Immature natural killer cell (primary cell): ENCODE measurements at regions not wholly inside any gene's neighbourhood (a gene's known extent, or its start where the extent isn't known, plus 50 kb on each side); places are given as distances from the start of the nearest gene placed in this dataset.
"Not testable (repeated sequence)": the region's sequence is repeated elsewhere in the genome, so short reads cannot be mapped to it uniquely, and the experiment has no call there.

Experiments
- DNase-seq, 3 donors: peaks; one replicate each; pipeline ENCODE4 v3.0.0; 2022; ENCODE audit warnings: mixed read lengths in 1 of 3
- H3K27ac Mint-ChIP-seq, 6 donors: one replicate each; pipeline ENCODE4 v1.8.0; 2020; ENCODE audit warnings: mixed read lengths in 6 of 6, mild to moderate bottlenecking in 5 of 6, inconsistent platforms in 4 of 6, moderate library complexity in 3 of 6
- H3K27me3 Mint-ChIP-seq, 3 donors: one replicate each; pipeline ENCODE4 v1.8.0; 2020 to 2021; ENCODE audit warnings: low read depth in 3 of 3, mild to moderate bottlenecking in 3 of 3, mixed read lengths in 3 of 3, moderate library complexity in 3 of 3, inconsistent platforms in 1 of 3
- H3K36me3 Mint-ChIP-seq, 3 donors: one replicate each; pipeline ENCODE4 v1.8.0; 2020; ENCODE audit warnings: mixed read lengths in 3 of 3, inconsistent platforms in 2 of 3, mild to moderate bottlenecking in 2 of 3
- H3K4me1 Mint-ChIP-seq, 2 donors: one replicate each; pipeline ENCODE4 v1.8.0; 2020; ENCODE audit warnings: inconsistent platforms in 2 of 2, mild to moderate bottlenecking in 2 of 2, mixed read lengths in 2 of 2, moderate library complexity in 1 of 2
- H3K4me3 Mint-ChIP-seq, 5 donors: one replicate each; pipeline ENCODE4 v1.8.0; 2020; ENCODE audit warnings: mild to moderate bottlenecking in 5 of 5, mixed read lengths in 5 of 5, inconsistent platforms in 3 of 5, moderate library complexity in 3 of 5
- H3K9me3 Mint-ChIP-seq, 6 donors: one replicate each; pipeline ENCODE4 v1.8.0; 2020; ENCODE audit warnings: mild to moderate bottlenecking in 6 of 6, mixed read lengths in 6 of 6, inconsistent platforms in 4 of 6, moderate library complexity in 3 of 6

DNA sequence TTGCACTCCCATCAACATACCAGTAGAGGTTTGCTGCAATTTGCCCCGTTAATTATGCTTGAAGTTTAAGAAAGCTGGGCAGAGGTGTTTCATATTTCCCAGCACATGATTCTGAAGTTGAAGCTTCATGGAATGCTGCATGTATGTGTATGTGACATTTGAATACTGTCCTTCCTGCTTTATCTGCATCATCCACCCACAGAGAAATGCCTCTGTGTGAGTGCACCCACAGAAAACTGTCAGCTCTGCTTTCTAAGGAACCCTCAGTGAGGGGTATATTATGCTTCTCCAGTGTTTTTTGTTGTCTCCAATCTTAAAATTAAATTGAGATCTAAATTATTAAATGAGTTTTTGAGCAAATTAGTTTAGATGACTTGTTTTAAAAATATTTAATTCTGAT is 358.1 kb upstream of the PIK3R1 start:
- H3K4me1 Mint-ChIP-seq: no peaks in the 10 kb centered on the region
- H3K9me3 Mint-ChIP-seq: peaks cover 0 to 5% (median 0%) of the 10 kb centered on the region in 6 donors
- peaks cover 0 to 4% (median 2%) of the 10 kb centered on the region in 3 donors for H3K27me3 Mint-ChIP-seq
- no peak overlapping the region for H3K27ac Mint-ChIP-seq
- H3K4me3 Mint-ChIP-seq: no peak overlapping the region
- H3K36me3 Mint-ChIP-seq: no peaks in the 10 kb centered on the region
- no peak for DNase-seq

DNA sequence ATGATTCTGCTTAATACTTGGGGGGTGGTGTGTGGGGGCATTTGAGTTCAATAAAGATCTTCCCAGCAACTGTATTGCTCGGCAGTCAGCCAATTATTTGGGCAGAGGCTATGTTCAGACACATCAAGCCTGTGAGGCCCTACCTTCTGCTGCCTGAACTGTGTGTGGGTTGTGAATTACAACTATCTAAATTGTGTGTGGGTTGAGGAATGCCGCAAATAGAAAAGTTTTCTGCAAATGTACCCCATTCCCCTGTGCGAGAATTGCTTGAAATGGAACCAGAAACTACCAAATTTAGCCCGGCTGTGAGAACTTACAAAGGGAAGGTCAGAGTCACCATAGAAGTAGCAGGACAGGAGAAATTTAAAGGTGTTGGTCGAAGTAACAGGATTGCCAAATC is 360.0 kb upstream of the PIK3R1 start:
- Mint-ChIP-seq H3K36me3 (no peaks in the 10 kb centered on the region), H3K27ac (no peak overlapping the region), H3K4me1 (no peaks in the 10 kb centered on the region), H3K9me3 (peaks cover 0 to 5% (median 0%) of the 10 kb centered on the region in 6 donors), H3K4me3 (no peak overlapping the region), H3K27me3 (peaks cover 0 to 4% (median 0%) of the 10 kb centered on the region in 3 donors)
- DNase-seq: no peak

DNA sequence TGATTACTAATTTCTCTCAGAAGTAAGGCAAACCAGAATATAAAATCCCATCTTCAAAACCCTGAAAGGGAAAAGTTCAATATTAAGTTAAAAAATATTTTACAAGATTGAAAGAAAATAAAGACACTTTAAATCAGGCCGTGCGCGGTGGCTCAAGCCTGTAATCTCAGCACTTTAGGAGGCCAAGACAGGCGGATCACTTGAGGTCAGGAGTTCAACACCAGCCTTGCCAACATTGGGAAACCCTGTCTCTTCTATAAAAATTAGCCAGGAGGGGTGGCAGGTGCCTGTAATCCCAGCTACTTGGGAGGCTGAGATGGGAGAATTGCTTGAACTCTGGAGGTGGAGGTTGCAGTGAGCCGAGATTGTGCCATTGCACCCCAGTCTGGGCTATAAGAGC is 364.6 kb upstream of the PIK3R1 start:
- H3K27ac Mint-ChIP-seq, H3K4me3 Mint-ChIP-seq, H3K27me3 Mint-ChIP-seq, H3K9me3 Mint-ChIP-seq, DNase-seq, H3K4me1 Mint-ChIP-seq, H3K36me3 Mint-ChIP-seq: not testable (repeated sequence)

DNA sequence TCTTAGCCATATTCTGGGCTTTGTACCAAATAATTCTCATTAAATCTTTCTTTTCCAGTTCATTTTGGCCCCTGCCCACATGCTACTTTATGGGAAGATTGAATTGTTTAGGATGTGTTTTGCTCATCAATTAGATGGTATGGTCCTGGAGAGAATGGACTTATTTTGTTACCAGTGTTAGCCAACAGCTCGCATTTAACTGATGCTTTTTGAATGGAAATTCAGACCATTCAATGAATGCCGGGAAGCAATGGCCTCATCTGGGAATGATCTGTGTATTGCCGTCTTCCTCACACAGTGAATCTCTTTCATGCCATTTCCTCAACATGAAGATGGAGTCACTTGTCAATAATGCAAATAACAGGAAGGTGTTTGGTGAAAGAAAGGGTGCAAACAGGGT is 370.6 kb upstream of the PIK3R1 start:
- H3K4me1 Mint-ChIP-seq: no peaks in the 10 kb centered on the region
- DNase-seq: no peak
- H3K27ac Mint-ChIP-seq: no peak overlapping the region
- peaks cover 0 to 5% (median 0%) of the 10 kb centered on the region in 6 donors for H3K9me3 Mint-ChIP-seq
- no peak overlapping the region for H3K4me3 Mint-ChIP-seq
- H3K27me3 Mint-ChIP-seq: peaks cover 0 to 8% (median 5%) of the 10 kb centered on the region in 3 donors
- H3K36me3 Mint-ChIP-seq: no peaks in the 10 kb centered on the region

DNA sequence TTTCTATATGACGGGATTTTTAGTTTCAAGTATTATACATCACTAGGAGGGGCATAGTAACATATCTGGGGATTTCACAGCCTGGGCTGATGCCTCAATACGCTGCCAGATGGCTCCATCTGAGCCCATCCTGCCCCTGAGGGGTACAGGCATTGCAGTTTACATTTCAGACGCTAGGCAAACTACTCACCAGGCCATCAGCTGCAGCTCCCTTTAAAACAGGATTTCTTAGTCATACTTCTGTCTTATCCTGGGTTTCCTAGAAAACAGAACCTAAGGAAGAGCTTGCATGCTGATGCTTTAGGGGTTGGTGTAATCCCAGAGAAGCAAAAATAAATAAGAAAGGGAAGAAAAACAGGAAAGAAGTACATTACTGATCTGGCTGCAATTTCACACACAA is 372.8 kb upstream of the PIK3R1 start:
- peaks cover 0 to 8% (median 5%) of the 10 kb centered on the region in 3 donors for H3K27me3 Mint-ChIP-seq
- DNase-seq: no peak
- H3K4me1 Mint-ChIP-seq: no peaks in the 10 kb centered on the region
- H3K9me3 Mint-ChIP-seq: peaks cover 0 to 5% (median 0%) of the 10 kb centered on the region in 6 donors
- H3K36me3 Mint-ChIP-seq: no peaks in the 10 kb centered on the region
- H3K4me3 Mint-ChIP-seq: no peak overlapping the region
- H3K27ac Mint-ChIP-seq: no peak overlapping the region

DNA sequence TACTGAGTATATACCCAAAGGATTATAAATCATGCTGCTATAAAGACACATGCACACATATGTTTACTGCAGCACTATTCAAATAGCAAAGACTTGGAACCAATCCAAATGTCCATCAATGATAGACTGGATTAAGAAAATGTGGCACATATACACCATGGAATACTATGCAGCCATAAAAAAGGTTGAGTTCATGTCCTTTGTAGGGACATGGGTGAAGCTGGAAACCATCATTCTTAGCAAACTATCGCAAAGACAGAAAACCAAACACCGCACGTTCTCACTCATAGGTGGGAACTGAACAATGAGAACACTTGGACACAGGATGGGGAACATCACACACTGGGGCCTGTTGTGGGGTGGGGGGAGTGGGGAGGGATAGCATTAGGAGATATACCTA is 378.3 kb upstream of the PIK3R1 start:
- not testable (repeated sequence) for H3K9me3 Mint-ChIP-seq, H3K4me1 Mint-ChIP-seq, H3K4me3 Mint-ChIP-seq, H3K27ac Mint-ChIP-seq, DNase-seq, H3K36me3 Mint-ChIP-seq, H3K27me3 Mint-ChIP-seq

DNA sequence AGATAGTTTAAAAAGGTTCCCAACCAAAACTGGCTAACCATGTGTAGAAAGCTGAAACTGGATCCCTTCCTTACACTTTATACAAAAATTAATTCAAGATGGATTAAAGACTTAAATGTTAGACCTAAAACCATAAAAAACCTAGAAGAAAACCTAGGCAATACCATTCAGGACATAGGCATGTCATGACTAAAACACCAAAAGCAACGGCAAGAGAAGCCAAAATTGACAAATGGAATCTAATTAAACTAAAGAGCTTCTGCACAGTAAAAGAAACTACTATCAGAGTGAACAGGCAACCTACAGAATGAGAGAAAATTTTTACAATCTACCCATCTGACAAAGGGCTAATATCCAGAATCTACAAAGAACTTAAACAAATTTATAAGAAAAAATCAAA is 379.1 kb upstream of the PIK3R1 start:
- not testable (repeated sequence) for H3K4me1 Mint-ChIP-seq, H3K27me3 Mint-ChIP-seq, H3K4me3 Mint-ChIP-seq, H3K27ac Mint-ChIP-seq, H3K9me3 Mint-ChIP-seq, DNase-seq, H3K36me3 Mint-ChIP-seq

DNA sequence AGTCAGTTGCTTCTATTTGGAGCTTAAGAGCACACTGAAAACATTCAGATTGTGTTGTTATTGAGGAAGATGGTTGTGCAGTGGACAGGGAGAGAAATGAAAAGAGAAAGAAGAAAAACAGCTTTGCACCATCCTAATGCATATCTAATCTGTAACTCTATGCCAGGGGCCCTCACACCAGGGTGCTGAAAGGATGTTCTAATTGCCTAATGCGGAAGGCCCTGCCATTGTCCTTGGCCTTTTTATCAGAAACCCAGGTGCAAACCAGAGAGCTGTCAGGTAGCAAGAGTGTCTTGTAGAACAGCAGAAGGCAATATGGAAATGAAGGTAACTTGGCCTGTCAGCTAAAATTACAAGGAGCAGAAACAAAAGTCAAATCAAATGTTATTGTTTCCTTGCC is 384.5 kb upstream of the PIK3R1 start:
- H3K9me3 Mint-ChIP-seq: no peaks in the 10 kb centered on the region
- peaks cover 3% of the 10 kb centered on the region in 3 donors for H3K27me3 Mint-ChIP-seq
- H3K4me3 Mint-ChIP-seq: no peak overlapping the region
- no peak for DNase-seq
- no peaks in the 10 kb centered on the region for H3K36me3 Mint-ChIP-seq
- no peak overlapping the region for H3K27ac Mint-ChIP-seq
- no peaks in the 10 kb centered on the region for H3K4me1 Mint-ChIP-seq

DNA sequence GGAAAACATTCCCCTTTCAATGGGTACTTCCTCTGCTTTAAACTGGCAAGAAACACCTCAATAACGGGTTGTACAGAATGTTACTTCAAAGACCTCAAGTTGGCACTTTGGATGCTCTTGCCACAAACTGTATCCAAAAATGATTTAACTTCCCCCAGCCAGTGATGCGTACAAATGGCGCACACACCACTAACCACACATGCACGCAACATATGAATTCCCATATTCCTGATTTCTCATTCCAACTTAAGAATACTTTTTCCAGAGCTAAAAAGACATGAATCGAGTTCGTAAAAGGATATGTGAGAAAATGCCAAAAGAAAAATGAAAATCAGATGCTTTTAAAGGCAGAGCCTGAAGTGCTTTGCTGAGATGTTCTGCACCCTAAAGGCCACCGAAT is 388.0 kb upstream of the PIK3R1 start:
- Mint-ChIP-seq H3K36me3 (no peaks in the 10 kb centered on the region), H3K9me3 (no peaks in the 10 kb centered on the region), H3K27me3 (peaks cover 2 to 7% (median 7%) of the 10 kb centered on the region in 3 donors), H3K27ac (no peak overlapping the region), H3K4me1 (no peaks in the 10 kb centered on the region), H3K4me3 (no peak overlapping the region)
- DNase-seq: no peak

DNA sequence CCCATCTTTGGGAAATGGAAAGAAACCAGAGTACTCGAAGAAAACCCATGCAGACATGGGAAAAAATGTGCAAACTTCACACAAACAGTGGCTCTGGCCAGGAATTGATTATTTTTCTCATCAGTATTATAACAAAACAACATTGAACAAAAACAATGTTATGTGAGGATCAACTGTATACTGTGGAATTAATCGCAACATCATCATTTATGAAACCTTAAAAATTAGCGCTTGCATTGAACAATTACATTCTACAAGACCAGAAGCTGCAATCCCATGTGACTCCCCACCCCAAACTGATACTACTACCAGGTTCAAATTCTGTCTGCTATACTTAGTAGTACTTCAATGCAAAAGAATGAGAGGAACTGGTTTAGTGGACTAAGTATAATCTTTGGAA is 390.7 kb upstream of the PIK3R1 start:
- H3K4me3 Mint-ChIP-seq: no peak overlapping the region
- no peaks in the 10 kb centered on the region for H3K4me1 Mint-ChIP-seq
- no peak for DNase-seq
- H3K27me3 Mint-ChIP-seq: peaks cover 0 to 10% (median 7%) of the 10 kb centered on the region in 3 donors
- H3K36me3 Mint-ChIP-seq: no peaks in the 10 kb centered on the region
- H3K27ac Mint-ChIP-seq: no peak overlapping the region
- H3K9me3 Mint-ChIP-seq: no peaks in the 10 kb centered on the region

DNA sequence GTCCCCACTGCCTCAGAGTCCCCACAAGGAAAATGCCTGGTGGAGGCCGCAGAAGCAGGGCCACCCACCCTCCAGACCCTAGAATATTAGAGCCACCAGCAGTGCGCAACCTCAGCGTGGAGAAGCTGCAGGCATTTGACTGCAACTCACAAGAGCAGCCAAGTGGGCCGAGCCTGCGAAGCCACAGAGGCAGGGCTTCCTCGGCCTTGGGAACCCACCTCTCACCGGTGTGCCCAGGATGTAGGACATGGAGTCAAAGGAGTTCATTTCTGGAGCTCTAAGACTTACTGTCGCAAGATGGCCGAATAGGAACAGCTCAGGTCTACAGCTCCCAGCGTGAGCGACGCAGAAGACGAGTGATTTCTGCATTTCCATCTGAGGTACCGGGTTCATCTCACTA is 397.9 kb upstream of the PIK3R1 start:
- H3K27me3 Mint-ChIP-seq: peaks cover 0 to 14% (median 0%) of the 10 kb centered on the region in 3 donors
- DNase-seq: no peak
- no peaks in the 10 kb centered on the region for H3K9me3 Mint-ChIP-seq
- no peak overlapping the region for H3K4me3 Mint-ChIP-seq
- no peaks in the 10 kb centered on the region for H3K36me3 Mint-ChIP-seq
- H3K4me1 Mint-ChIP-seq: peaks cover 0 to 7% of the 10 kb centered on the region in 2 donors
- H3K27ac Mint-ChIP-seq: no peak overlapping the region

DNA sequence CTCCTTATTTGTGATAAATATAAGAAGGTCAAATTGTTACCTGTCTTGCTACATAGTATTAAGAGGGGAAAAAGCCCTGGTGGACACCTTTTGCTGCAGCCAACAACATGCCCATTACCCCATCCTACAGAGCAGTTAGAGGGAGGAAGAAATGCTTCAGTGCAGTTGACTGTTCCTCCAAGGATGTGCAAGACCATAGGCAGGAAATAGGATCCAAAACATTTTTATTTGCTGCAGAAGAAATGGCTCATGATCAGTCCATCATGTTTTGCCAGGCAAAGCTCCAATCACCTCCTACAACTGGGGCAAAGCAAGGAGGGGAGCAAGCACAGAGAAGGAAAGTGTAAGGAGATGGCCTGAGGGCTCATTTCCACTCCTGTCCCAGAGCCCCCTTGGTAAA is 399.1 kb upstream of the PIK3R1 start:
- H3K9me3 Mint-ChIP-seq: peaks cover 0 to 2% (median 0%) of the 10 kb centered on the region in 6 donors
- peaks cover 0 to 7% of the 10 kb centered on the region in 2 donors for H3K4me1 Mint-ChIP-seq
- DNase-seq: no peak
- H3K36me3 Mint-ChIP-seq: no peaks in the 10 kb centered on the region
- peaks cover 0 to 18% (median 2%) of the 10 kb centered on the region in 3 donors for H3K27me3 Mint-ChIP-seq
- no peak overlapping the region for H3K4me3 Mint-ChIP-seq
- H3K27ac Mint-ChIP-seq: no peak overlapping the region

DNA sequence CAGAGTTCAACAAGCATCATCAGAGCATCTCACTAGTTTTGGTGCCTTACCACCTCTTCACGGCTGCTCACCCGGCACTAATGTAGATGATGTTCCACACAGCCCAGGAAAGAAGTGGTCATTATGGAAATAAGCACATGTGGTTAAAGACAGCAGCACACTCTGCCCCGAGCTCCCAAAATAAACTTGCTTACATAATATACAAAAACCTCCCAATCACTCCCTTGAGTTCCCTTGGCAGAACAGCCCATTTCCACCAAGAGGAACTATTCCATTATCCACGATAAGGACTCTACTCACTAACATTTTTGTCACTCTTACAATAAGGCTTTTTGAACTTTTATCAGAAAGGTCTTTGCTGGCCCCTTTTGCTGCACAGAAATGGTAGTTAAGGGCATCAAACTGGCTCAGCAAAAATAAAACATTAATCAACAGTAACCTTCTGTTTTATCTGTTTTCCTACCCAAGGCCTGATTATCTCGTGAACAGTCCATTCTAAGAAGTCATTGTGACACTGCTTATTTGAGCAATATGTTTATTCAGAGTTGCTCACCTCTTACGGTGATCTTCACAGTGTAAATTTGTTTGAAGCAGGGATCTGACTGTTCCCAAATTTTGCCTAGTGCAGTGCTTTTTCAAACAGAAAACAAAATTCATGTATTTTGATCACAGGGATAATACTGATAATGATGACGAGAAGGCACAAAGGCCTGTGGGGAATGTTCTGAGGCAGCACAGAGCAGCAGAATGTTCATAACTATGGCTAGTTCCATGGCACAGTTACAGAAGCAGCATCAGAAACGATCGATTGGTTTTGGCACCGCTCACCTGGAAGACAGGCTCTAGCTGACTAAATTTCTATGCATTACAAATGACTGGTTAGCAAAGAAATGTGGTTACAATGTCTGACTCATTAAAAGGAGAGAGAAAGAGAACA is 399.8 kb upstream of the PIK3R1 start:
- peaks cover 0 to 2% (median 0%) of the 10 kb centered on the region in 6 donors for H3K9me3 Mint-ChIP-seq
- H3K27me3 Mint-ChIP-seq: peaks cover 0 to 15% (median 2%) of the 10 kb centered on the region in 3 donors
- H3K36me3 Mint-ChIP-seq: no peaks in the 10 kb centered on the region

DNA sequence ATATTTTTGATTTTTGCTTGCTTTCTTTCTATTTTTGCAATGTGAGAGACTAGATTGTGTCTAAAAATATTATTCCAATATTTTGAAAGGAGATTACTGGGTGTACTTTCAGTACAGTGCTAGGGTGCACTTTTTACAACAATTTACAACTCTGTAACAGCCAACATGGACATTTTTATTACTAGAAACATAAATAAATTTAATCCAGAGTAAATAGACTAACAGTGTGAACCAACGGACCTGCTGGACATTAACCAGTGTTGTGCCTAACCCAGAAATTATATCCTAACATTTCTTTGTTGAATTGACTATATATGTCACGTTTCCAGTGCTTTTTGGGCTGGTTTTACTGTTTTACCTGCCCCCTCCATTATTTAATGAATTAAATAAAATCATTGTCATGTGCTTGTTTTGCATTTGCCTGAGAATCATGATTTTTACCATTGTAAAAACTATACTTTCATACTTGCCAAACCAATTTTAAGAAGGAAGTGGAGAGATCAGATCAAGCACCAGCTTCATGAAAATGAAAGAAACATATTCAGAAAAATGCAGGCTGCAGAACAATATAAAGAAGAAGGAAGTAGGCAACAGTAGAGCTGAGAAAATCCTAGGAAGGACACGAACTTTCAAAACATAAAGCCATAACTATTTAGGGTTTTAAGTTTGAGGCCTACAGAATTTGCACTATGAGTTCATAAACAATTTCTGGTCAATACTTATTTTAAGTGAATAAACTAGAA is 400.8 kb upstream of the PIK3R1 start:
- Mint-ChIP-seq H3K27me3 (peaks cover 1 to 13% (median 2%) of the 10 kb centered on the region in 3 donors), H3K36me3 (no peaks in the 10 kb centered on the region), H3K27ac (no peak overlapping the region), H3K4me3 (no peak overlapping the region), H3K9me3 (peaks cover 0 to 2% (median 0%) of the 10 kb centered on the region in 6 donors), H3K4me1 (peaks cover 5 to 14% of the 10 kb centered on the region in 2 donors)
- DNase-seq: no peak

More for the DNA sequence above, 399.8 kb upstream of the PIK3R1 start:
- H3K4me1 Mint-ChIP-seq: peaks cover 0 to 7% of the 10 kb centered on the region in 2 donors
- H3K27ac Mint-ChIP-seq: no peak overlapping the region
- H3K4me3 Mint-ChIP-seq: no peak overlapping the region
- DNase-seq: no peak
